Upper lobe of left lung (tissue), 4 donors: ENCODE measurements at regions not wholly inside any gene's neighbourhood (a gene's known extent, or its start where the extent isn't known, plus 50 kb on each side); places are given as distances from the start of the nearest gene placed in this dataset.

Source experiments
- EP300 ChIP-seq, 4 donors: sonication (generic); formaldehyde crosslinking; IDR thresholded peaks; one replicate each; pipeline ENCODE4 v1.5.1; 2017; ENCODE audit warnings: antibody characterized with exemption in 4 of 4, control low read depth in 2 of 4
- POLR2A ChIP-seq, 4 donors: fragments of 450-650 bp; IDR thresholded peaks; one replicate each; pipeline ENCODE4 v1.5.1; 2016 to 2017; ENCODE audit warnings: antibody characterized with exemption in 4 of 4, mild to moderate bottlenecking in 2 of 4
- TF ChIP-seq, protein P1 (sequence below), 6 experiments: fragments of 450-650 bp in 4 of 6; fragments of 200-600 bp in 2 of 6; sonication (generic) in 2 of 6; IDR thresholded peaks; one replicate each; pipeline ENCODE4 v1.5.1; 2016 to 2019; ENCODE audit warnings: antibody characterized with exemption in 6 of 6

DNA sequence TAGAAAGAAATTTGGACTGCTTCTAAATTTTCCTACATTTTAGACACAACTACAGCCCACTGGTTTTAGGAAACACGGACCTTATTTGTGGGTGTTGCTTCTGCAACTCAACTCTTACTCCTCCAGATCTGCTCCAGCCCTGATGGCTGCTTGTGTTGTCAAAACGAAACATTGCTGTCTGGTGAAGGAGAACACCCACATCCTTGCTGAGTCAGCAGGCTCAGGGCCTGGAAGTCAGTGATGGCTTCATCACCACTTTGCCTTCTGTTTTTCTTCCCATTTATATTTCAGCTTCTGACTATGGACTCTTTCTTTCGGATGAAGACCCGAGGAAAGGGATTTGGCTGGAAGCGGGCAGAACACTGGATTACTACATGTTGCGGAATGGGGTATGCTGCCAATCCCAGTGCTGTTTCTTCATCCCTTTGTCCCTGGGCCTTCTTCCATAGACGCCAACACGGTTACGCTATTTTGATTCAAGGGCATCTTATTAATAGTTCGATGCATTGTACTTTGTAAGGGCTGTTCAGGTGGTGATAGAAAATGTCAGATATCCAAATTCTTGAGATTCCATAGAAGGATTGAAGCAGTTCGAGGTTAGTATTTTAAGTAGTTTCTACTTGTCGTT, 392.6 kb upstream of the TPM1 start:
- TF ChIP-seq, protein P1, sequence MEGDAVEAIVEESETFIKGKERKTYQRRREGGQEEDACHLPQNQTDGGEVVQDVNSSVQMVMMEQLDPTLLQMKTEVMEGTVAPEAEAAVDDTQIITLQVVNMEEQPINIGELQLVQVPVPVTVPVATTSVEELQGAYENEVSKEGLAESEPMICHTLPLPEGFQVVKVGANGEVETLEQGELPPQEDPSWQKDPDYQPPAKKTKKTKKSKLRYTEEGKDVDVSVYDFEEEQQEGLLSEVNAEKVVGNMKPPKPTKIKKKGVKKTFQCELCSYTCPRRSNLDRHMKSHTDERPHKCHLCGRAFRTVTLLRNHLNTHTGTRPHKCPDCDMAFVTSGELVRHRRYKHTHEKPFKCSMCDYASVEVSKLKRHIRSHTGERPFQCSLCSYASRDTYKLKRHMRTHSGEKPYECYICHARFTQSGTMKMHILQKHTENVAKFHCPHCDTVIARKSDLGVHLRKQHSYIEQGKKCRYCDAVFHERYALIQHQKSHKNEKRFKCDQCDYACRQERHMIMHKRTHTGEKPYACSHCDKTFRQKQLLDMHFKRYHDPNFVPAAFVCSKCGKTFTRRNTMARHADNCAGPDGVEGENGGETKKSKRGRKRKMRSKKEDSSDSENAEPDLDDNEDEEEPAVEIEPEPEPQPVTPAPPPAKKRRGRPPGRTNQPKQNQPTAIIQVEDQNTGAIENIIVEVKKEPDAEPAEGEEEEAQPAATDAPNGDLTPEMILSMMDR (IDR thresholded peaks at IDR 0.05) = no peak
- TF ChIP-seq POLR2A (IDR thresholded peaks at IDR 0.05) (no peak), EP300 (IDR thresholded peaks at IDR 0.05) (no peak)
